GM23248 (cell line): ENCODE measurements at regions not wholly inside any gene's neighbourhood (a gene's known extent, or its start where the extent isn't known, plus 50 kb on each side); places are given as distances from the start of the nearest gene placed in this dataset.

Experiments used
- EZH2 ChIP-seq: fragments of 200-600 bp; sonication (generic); IDR thresholded peaks from 2 replicates; pipeline ENCODE4 v1.6.1; 2018; ENCODE audit warnings: antibody characterized with exemption, mild to moderate bottlenecking; ENCODE audit not compliant: insufficient read depth, poor library complexity, severe bottlenecking
- EZH2phosphoT487 ChIP-seq: fragments of 200-600 bp; sonication (generic); IDR thresholded peaks from 2 replicates; pipeline ENCODE4 v1.6.1; 2018; ENCODE audit warnings: antibody characterized with exemption, moderate library complexity, mild to moderate bottlenecking, low read depth; ENCODE audit not compliant: insufficient read depth

GRCh38 chr1:199608414-199608813, 419.1 kb upstream of the NR5A2 start:
- no peak for TF ChIP-seq EZH2
- no peak for TF ChIP-seq EZH2phosphoT487
